ENCODE measurements at regions not wholly inside any gene's neighbourhood (a gene's known extent, or its start where the extent isn't known, plus 50 kb on each side); places are given as distances from the start of the nearest gene placed in this dataset.
A peak's percentile ranks its signal among the peaks of the same experiment; 100 is the strongest.

DNA sequence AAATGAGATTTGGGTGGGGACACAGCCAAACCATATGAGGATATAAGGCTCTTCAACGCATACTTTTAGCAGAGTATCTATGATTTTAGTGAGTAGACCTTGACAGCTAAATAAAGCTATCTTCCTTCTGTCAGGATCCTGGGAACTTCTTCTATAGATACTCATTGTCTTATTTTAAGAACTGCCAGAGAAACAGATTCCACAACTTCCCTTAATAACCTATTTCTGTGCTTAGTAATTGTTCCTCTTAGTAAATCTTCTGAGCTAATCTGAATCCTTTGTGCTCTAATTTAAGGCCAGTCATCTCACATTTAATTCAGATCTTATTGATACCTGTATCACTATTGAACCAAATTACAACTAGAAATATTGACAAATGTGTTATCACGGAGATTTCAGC lies 64.0 kb upstream of the CEP85L start:
- Histone ChIP-seq H3K27ac (no peak overlapping the region), H3K36me3 (no peaks in the 10 kb centered on the region), H3K27me3 (no peaks in the 10 kb centered on the region), H3K4me3 (no peak overlapping the region), H3K9me3 (no peaks in the 10 kb centered on the region), H3K4me1 (no peaks in the 10 kb centered on the region)
- intact Hi-C loops (cut with DNase I), result no loop called here
- no peak for DNase-seq (ENCODE audit: extremely low spot score in 2 of 2)
- TF ChIP-seq POLR2A (IDR thresholded peaks at IDR 0.05), result no peak
- TF ChIP-seq, protein P1, sequence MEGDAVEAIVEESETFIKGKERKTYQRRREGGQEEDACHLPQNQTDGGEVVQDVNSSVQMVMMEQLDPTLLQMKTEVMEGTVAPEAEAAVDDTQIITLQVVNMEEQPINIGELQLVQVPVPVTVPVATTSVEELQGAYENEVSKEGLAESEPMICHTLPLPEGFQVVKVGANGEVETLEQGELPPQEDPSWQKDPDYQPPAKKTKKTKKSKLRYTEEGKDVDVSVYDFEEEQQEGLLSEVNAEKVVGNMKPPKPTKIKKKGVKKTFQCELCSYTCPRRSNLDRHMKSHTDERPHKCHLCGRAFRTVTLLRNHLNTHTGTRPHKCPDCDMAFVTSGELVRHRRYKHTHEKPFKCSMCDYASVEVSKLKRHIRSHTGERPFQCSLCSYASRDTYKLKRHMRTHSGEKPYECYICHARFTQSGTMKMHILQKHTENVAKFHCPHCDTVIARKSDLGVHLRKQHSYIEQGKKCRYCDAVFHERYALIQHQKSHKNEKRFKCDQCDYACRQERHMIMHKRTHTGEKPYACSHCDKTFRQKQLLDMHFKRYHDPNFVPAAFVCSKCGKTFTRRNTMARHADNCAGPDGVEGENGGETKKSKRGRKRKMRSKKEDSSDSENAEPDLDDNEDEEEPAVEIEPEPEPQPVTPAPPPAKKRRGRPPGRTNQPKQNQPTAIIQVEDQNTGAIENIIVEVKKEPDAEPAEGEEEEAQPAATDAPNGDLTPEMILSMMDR (IDR thresholded peaks at IDR 0.05), result no peak
- no peak for TF ChIP-seq POLR2AphosphoS5 (IDR thresholded peaks at IDR 0.05; ENCODE audit: insufficient read depth in 1 of 2, low read depth in 1 of 2)

DNA sequence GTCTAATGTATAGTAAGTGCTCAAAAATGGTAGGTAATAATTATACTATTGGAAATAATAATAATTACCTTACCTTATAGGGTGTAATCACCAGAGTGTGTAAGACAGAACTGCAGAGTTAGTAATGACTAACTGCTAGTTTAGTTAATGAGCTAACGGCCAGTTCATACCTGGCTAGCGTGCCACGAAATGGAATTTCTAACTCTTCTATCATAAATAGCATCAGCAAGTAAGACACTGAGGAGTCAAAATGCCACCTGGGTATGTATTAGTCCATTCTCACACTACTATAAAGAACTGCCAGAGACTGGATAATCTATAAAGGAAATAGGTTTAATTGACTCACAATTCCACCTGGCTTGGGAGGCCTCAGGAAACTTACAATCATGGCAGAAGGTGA lies 63.4 kb upstream of the CEP85L start:
- TF ChIP-seq POLR2A (IDR thresholded peaks at IDR 0.05) (no peak), POLR2AphosphoS5 (IDR thresholded peaks at IDR 0.05; ENCODE audit: insufficient read depth in 1 of 2, low read depth in 1 of 2) (no peak)
- intact Hi-C loops (cut with DNase I), result no loop called here

DNA sequence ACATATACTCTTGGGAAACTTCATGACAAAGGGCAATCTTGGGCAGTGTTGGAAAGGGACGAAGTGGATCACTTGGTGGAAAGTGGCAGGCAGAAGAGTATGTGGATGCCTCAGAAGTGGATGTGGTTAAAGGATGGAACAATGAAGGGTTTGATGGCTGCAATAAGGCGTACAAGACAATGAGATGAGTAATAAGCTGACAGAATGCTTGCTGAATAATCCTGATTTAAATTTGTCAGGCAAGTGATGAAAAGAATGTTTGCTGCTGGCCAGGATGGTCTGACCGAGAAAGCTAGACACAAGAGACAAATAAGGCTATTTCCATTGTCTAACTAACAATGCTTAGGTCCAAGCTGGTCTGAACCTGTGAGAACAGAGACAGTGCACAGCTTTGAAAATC lies 61.6 kb upstream of the CEP85L start:
- no peaks in the 10 kb centered on the region for H3K9me3 ChIP-seq
- no peak overlapping the region for H3K27ac ChIP-seq
- intact Hi-C loops (cut with DNase I), result no loop called here
- no peak for DNase-seq (ENCODE audit: extremely low spot score in 2 of 2)
- TF ChIP-seq POLR2A (IDR thresholded peaks at IDR 0.05) (no peak), POLR2AphosphoS5 (IDR thresholded peaks at IDR 0.05; ENCODE audit: insufficient read depth in 1 of 2, low read depth in 1 of 2) (no peak)
- TF ChIP-seq, protein P1 (IDR thresholded peaks at IDR 0.05), result no peak
- H3K4me3 ChIP-seq, result no peak overlapping the region
- H3K4me1 ChIP-seq, result peaks cover 19% of the 10 kb centered on the region
- H3K36me3 ChIP-seq, result no peaks in the 10 kb centered on the region
- H3K27me3 ChIP-seq, result no peaks in the 10 kb centered on the region

More for the DNA sequence above, 63.4 kb upstream of the CEP85L start:
- no peaks in the 10 kb centered on the region for H3K27me3 ChIP-seq
- H3K9me3 ChIP-seq, result no peaks in the 10 kb centered on the region
- no peak overlapping the region for H3K4me3 ChIP-seq
- H3K27ac ChIP-seq, result no peak overlapping the region
- H3K36me3 ChIP-seq, result no peaks in the 10 kb centered on the region
- peaks cover 4% of the 10 kb centered on the region for H3K4me1 ChIP-seq
- no peak for DNase-seq (ENCODE audit: extremely low spot score in 2 of 2)

DNA sequence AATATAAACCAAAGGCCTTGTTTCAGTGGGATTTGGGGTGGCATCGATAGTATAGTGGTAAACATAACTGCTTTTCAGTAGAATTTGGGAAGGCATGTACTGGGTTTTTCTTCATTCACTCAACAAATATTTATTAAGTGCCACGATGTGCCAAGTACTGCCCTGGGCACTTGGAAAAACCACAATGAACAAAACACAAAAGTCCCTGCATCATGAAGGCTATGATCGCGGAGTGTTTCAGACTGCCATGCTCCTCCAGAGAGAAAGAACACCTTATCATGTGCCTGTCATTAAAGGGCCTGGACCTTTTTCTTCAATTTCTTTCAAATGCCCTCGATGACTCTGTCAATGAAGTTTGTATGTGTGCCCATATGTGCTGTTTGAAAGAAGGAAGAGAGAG lies 59.2 kb upstream of the CEP85L start:
- no peaks in the 10 kb centered on the region for H3K9me3 ChIP-seq
- no peak for DNase-seq (ENCODE audit: extremely low spot score in 2 of 2)
- no peaks in the 10 kb centered on the region for H3K36me3 ChIP-seq
- intact Hi-C loops (cut with DNase I), result no loop called here
- no peak overlapping the region for H3K4me3 ChIP-seq
- TF ChIP-seq, protein P1 (IDR thresholded peaks at IDR 0.05), result no peak
- no peak for TF ChIP-seq POLR2AphosphoS5 (IDR thresholded peaks at IDR 0.05; ENCODE audit: insufficient read depth in 1 of 2, low read depth in 1 of 2)
- TF ChIP-seq POLR2A (IDR thresholded peaks at IDR 0.05), result no peak
- no peak overlapping the region for H3K27ac ChIP-seq
- H3K27me3 ChIP-seq, result no peaks in the 10 kb centered on the region
- peaks cover 30% of the 10 kb centered on the region for H3K4me1 ChIP-seq

DNA sequence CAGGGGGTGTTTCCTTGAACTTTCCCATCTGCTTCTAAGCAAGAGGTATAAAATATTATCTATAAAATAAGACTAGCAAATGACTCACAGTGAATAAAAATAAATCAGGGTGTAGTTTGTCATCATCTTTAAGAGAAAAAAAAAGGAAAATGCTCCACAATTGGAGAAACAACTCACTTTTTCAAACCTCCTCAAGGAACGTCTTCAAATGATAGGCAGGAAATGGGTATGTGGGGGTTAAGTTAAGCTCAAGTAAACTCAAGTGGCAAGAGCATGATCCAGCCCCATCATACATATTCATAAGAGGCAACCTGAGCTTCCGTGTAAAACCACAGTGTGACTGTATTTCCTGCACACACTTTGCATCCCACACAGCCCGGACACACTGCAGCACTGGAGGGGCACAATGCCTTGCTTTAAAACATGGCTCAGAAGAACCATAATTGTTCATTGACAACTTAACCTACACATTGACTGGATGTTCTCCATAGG lies 58.5 kb upstream of the CEP85L start:
- H3K36me3 ChIP-seq, result no peaks in the 10 kb centered on the region
- no peak for DNase-seq (ENCODE audit: extremely low spot score in 2 of 2)
- no peaks in the 10 kb centered on the region for H3K27me3 ChIP-seq
- H3K9me3 ChIP-seq, result no peaks in the 10 kb centered on the region
- H3K27ac ChIP-seq, result peak overlapping the region; percentile 83
- intact Hi-C loops (cut with DNase I), result no loop called here
- H3K4me3 ChIP-seq, result peak overlapping the region; percentile 34 to 38
- TF ChIP-seq, protein P1 (IDR thresholded peaks at IDR 0.05), result no peak
- TF ChIP-seq POLR2A (IDR thresholded peaks at IDR 0.05) (no peak), POLR2AphosphoS5 (IDR thresholded peaks at IDR 0.05; ENCODE audit: insufficient read depth in 1 of 2, low read depth in 1 of 2) (no peak)
- H3K4me1 ChIP-seq, result peaks cover 37% of the 10 kb centered on the region

Data from vagina (tissue), 2 donors.